ENCODE measurements at regions not wholly inside any gene's neighbourhood (a gene's known extent, or its start where the extent isn't known, plus 50 kb on each side); places are given as distances from the start of the nearest gene placed in this dataset.

- peak; percentile 30 for DNase-seq
These were observed 178.2 kb downstream of the ANAPC1 start for GRCh38 chr2:111705711-111706336.

- DNase-seq, result no peak
These were observed 177.5 kb downstream of the ANAPC1 start for GRCh38 chr2:111706481-111707001.

GRCh38 chr2:111707700-111708099 lies 176.3 kb downstream of the ANAPC1 start:
- DNase-seq, result no peak

GRCh38 chr2:111708476-111709180 lies 175.4 kb downstream of the ANAPC1 start:
- no peak for DNase-seq

- no peak for DNase-seq
These were observed 174.7 kb downstream of the ANAPC1 start for GRCh38 chr2:111709321-111709720.

GRCh38 chr2:111710085-111710484 lies 173.9 kb downstream of the ANAPC1 start:
- DNase-seq, result no peak

GRCh38 chr2:111710613-111711012 lies 173.4 kb downstream of the ANAPC1 start:
- no peak for DNase-seq

GRCh38 chr2:111711270-111711669 lies 172.7 kb downstream of the ANAPC1 start:
- no peak for DNase-seq

GRCh38 chr2:111712361-111712760 lies 171.6 kb downstream of the ANAPC1 start:
- DNase-seq, result no peak

GRCh38 chr2:111712940-111713515 lies 171.0 kb downstream of the ANAPC1 start:
- DNase-seq, result no peak

GRCh38 chr2:111715987-111716904 lies 167.7 kb downstream of the ANAPC1 start:
- no peak for DNase-seq

- no peak for DNase-seq
These were observed 166.9 kb downstream of the ANAPC1 start for GRCh38 chr2:111716905-111717775.
